ENCODE measurements at regions not wholly inside any gene's neighbourhood (a gene's known extent, or its start where the extent isn't known, plus 50 kb on each side); places are given as distances from the start of the nearest gene placed in this dataset.
"Not testable (repeated sequence)": the region's sequence is repeated elsewhere in the genome, so short reads cannot be mapped to it uniquely, and the experiment has no call there.

DNA sequence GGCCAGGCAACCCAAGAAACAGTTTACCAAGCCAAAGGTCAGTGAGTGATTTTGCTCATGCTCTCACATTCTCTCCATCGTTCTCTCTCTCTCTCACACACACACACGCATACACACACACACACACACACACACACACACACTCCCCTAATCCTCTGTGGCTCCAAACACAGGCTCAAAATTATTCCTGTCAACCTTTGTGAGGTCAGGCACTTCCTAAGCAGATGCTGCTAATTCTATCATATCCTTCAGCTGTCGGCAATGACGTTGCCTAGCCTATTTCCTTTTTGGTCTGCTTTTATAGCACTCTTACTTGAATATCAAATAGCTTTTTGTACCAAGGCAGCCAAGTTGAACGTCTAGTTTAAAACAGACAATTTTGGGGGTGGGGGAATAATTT lies 98.9 kb upstream of the EGLN3 start:
- ChIA-PET POLR2A (interaction anchor here (1.2 kb wide), 1 partner anchor 10 kb away, joined by 7 read pairs; no protein-coding TSS in a partner anchor), CTCF (ENCODE audit: low intra/inter-chr PET ratio) (no interaction called here)
- in situ Hi-C loops (cut with MboI) = loop anchor here (10.0 kb wide), 1 partner anchor 45 kb away; no protein-coding TSS in a partner anchor
- Histone ChIP-seq H3K27ac (ENCODE audit: extremely low read depth, low read depth, low read length) (no peak overlapping the region), H3K36me3 (ENCODE audit: control insufficient read depth, insufficient read depth, low read length) (no peaks in the 10 kb centered on the region), H3K4me1 (replicated peaks in 1 of 2; ENCODE audit: control insufficient read depth in 2 of 2, insufficient read depth in 2 of 2, low read length in 2 of 2) (peaks cover 9 to 32% of the 10 kb centered on the region in 2 experiments; a peak in 4 of 5 replicates), H3K4me2 (ENCODE audit: insufficient read depth, low read length) (no peak overlapping the region), H3K27me3 (ENCODE audit: control insufficient read depth in 2 of 2, insufficient read depth in 2 of 2, low read length in 2 of 2) (no peaks in the 10 kb centered on the region), H3K4me3 (no peak overlapping the region), H4K20me1 (replicated peaks; ENCODE audit: control insufficient read depth, insufficient read depth, low read length) (no peaks in the 10 kb centered on the region), H3K79me2 (ENCODE audit: control insufficient read depth, insufficient read depth, low read length) (no peaks in the 10 kb centered on the region), H3K9ac (ENCODE audit: insufficient read depth in 1 of 2, low read depth in 2 of 2, low read length in 2 of 2) (no peak overlapping the region), H3K9me3 (replicated peaks; ENCODE audit: control insufficient read depth, insufficient read depth, low read depth, low read length) (0 out of 2 replicates have a peak, but pooled peaks cover 2% of the 10 kb centered on the region), H3K9me1 (ENCODE audit: control insufficient read depth, insufficient read depth, low read length) (no peaks in the 10 kb centered on the region), H2AFZ (ENCODE audit: low read depth, low read length) (no peak overlapping the region; the same call in 1 of the 2 replicates)
- no TSS peak for BruUV-seq (replicated peaks)
- FAIRE-seq = no peak
- TF ChIP-seq GTF2F1 (IDR thresholded peaks at IDR 0.05; ENCODE audit: low read depth, low read length) (no peak), MCM3 (IDR thresholded peaks at IDR 0.05) (no peak), NFE2 (IDR thresholded peaks at IDR 0.05; ENCODE audit: low read depth) (no peak), ARID1B (IDR thresholded peaks at IDR 0.05) (no peak), MYNN (IDR thresholded peaks at IDR 0.05) (no peak), MYNN (CRISPR knock-in tag; IDR thresholded peaks at IDR 0.05) (no peak), POLR2AphosphoS2 (IDR thresholded peaks at IDR 0.05; ENCODE audit: low read length) (no peak), ZNF24 (IDR thresholded peaks at IDR 0.05) (no peak), DIDO1 (tag; IDR thresholded peaks at IDR 0.05; ENCODE audit: low read depth) (no peak)
- TF ChIP-seq, protein P1, sequence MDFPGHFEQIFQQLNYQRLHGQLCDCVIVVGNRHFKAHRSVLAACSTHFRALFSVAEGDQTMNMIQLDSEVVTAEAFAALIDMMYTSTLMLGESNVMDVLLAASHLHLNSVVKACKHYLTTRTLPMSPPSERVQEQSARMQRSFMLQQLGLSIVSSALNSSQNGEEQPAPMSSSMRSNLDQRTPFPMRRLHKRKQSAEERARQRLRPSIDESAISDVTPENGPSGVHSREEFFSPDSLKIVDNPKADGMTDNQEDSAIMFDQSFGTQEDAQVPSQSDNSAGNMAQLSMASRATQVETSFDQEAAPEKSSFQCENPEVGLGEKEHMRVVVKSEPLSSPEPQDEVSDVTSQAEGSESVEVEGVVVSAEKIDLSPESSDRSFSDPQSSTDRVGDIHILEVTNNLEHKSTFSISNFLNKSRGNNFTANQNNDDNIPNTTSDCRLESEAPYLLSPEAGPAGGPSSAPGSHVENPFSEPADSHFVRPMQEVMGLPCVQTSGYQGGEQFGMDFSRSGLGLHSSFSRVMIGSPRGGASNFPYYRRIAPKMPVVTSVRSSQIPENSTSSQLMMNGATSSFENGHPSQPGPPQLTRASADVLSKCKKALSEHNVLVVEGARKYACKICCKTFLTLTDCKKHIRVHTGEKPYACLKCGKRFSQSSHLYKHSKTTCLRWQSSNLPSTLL (IDR thresholded peaks at IDR 0.05) = no peak
- WGBS (ENCODE audit: insufficient coverage, low coverage, missing lambda C conversion rate) = 65% methylated on average over 3 of the region's 5 CpGs
- ATAC-seq = no peak
- DNase-seq (ENCODE audit: extremely low read depth in 1 of 4, low spot score in 3 of 4) = no peak
- intact Hi-C loops (cut with micrococcal nuclease) = no loop called here

DNA sequence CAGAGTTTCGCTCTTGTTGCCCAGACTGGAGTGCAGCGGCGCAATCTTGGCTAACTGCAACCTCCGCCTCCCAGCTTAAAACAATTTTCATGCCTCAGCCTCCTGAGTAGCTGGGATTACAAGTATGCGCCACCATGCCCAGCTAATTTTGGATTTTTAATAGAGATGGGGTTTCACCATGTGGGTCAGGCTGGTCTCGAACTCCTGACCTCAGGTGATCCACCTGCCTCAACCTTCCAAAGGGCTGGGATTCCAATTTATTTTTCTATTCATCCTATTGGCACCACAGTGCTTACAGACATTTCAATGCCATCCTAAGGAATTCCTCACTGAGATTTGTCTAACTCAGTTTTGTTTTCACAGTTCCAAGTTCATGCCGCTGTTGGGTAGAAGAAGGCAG lies 98.3 kb upstream of the EGLN3 start:
- H3K4me2 ChIP-seq (ENCODE audit: insufficient read depth, low read length); ATAC-seq; CTCF ChIA-PET (ENCODE audit: low intra/inter-chr PET ratio); DNase-seq (ENCODE audit: extremely low read depth in 1 of 4, low spot score in 3 of 4); intact Hi-C loops (cut with micrococcal nuclease); H3K4me3 ChIP-seq; H4K20me1 ChIP-seq (replicated peaks; ENCODE audit: control insufficient read depth, insufficient read depth, low read length); H3K9me3 ChIP-seq (replicated peaks; ENCODE audit: control insufficient read depth, insufficient read depth, low read depth, low read length); H3K36me3 ChIP-seq (ENCODE audit: control insufficient read depth, insufficient read depth, low read length); H3K27ac ChIP-seq (ENCODE audit: extremely low read depth, low read depth, low read length); in situ Hi-C loops (cut with MboI); BruUV-seq (replicated peaks); FAIRE-seq; POLR2A ChIA-PET; H3K79me2 ChIP-seq (ENCODE audit: control insufficient read depth, insufficient read depth, low read length); H3K27me3 ChIP-seq (ENCODE audit: control insufficient read depth in 2 of 2, insufficient read depth in 2 of 2, low read length in 2 of 2); H3K9me1 ChIP-seq (ENCODE audit: control insufficient read depth, insufficient read depth, low read length); H3K9ac ChIP-seq (ENCODE audit: insufficient read depth in 1 of 2, low read depth in 2 of 2, low read length in 2 of 2); H2AFZ ChIP-seq (ENCODE audit: low read depth, low read length): not testable (repeated sequence)
- peaks cover 9 to 38% of the 10 kb centered on the region in 2 experiments; a peak in 4 of 5 replicates for H3K4me1 ChIP-seq (replicated peaks in 1 of 2; ENCODE audit: control insufficient read depth in 2 of 2, insufficient read depth in 2 of 2, low read length in 2 of 2)
- 96% methylated on average over 7 of the region's 7 CpGs for WGBS (ENCODE audit: insufficient coverage, low coverage, missing lambda C conversion rate)

All from K562 (cell line).